Subcutaneous abdominal adipose tissue (tissue), 5 donors: ENCODE measurements at regions not wholly inside any gene's neighbourhood (a gene's known extent, or its start where the extent isn't known, plus 50 kb on each side); places are given as distances from the start of the nearest gene placed in this dataset.

Experiments used
- H3K27ac ChIP-seq: one replicate; pipeline ENCODE4 v1.7.0; 2013; ENCODE audit warnings: low read depth, mild to moderate bottlenecking, inconsistent platforms, low read length, moderate library complexity
- H3K27me3 ChIP-seq, 5 donors: one replicate each; pipeline ENCODE4 v1.7.0; 2013; ENCODE audit warnings: low read length in 5 of 5, inconsistent platforms in 1 of 5; ENCODE audit not compliant: control insufficient read depth in 5 of 5, insufficient read depth in 4 of 5
- H3K36me3 ChIP-seq, 5 donors: one replicate each; pipeline ENCODE4 v1.7.0; 2013; ENCODE audit warnings: low read length in 5 of 5; ENCODE audit not compliant: control insufficient read depth in 5 of 5, insufficient read depth in 5 of 5
- H3K4me1 ChIP-seq, 5 donors: one replicate each; pipeline ENCODE4 v1.7.0; 2013; ENCODE audit warnings: low read length in 5 of 5, mild to moderate bottlenecking in 3 of 5, moderate library complexity in 1 of 5; ENCODE audit not compliant: control insufficient read depth in 5 of 5, insufficient read depth in 5 of 5
- H3K4me3 ChIP-seq, 5 donors: one replicate each; pipeline ENCODE4 v1.7.0; 2013; ENCODE audit warnings: low read length in 5 of 5, low read depth in 1 of 5
- H3K9ac ChIP-seq, 5 donors: one replicate each; pipeline ENCODE4 v1.7.0; 2013; ENCODE audit warnings: low read length in 5 of 5, mild to moderate bottlenecking in 4 of 5, moderate library complexity in 3 of 5
- H3K9me3 ChIP-seq, 5 donors: one replicate each; pipeline ENCODE4 v1.7.0; 2013; ENCODE audit warnings: low read length in 5 of 5; ENCODE audit not compliant: control insufficient read depth in 5 of 5
- donor health status: healthy.
- donor health status: healthy.
- donor health status: healthy.
- donor health status: healthy.
- donor health status: healthy.

DNA sequence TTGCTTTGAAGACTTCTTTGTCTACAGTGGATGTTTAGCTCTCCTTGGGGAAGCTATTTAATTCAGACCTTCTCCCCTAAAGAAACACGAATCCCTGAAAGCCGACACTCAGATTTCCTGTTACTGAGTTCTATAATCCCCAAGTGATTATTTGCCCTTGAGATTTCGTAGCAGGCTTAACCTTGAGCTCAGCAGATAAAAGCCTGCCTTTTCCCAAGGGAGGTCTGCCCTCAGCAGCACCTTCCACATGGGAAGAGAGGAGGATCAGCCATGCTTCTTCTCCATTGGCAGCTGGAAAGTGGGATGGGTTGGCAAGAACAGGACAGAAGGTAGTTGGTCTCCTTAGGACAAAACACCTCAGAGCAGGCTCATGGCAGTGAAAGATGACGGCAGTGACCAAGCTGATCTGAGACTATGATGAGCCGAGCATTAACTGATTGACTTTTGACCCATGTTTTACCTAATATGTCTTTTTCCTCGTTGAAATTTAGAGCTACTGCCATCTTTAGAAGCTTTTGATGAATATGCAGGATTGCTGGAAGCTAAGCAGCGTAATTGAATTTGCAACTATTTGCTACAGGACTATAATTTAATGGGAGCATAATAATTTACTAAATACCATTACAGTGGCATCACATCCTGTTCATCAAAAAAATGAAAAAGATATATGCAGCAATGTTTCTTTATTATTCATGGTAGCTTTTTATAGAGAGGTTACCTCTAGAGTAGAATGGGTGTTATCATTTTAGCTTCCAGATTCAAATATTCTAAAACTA, 511.1 kb upstream of the ID2 start:
- H3K27ac ChIP-seq, result no peak overlapping the region

DNA sequence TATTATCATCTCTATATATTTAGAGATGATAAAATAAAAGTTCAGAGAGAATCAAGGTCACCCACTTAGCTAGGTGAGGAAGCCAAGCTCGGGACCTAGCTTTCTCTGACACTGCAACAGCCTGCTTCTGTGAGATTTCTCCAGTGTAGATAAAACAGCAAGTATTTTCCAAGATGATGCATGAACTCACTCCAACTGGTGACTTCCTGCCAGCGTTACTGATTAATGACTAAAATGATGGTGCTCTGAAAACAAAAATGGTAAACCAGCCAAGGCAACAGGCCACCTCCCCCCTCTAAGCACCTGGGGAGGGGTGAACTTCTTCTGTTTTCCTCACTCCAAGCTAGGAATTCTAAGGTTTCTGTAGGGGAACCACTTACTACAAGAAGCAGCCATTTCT, 510.2 kb upstream of the ID2 start:
- no peaks in the 10 kb centered on the region for H3K27me3 ChIP-seq
- no peaks in the 10 kb centered on the region for H3K9me3 ChIP-seq
- no peaks in the 10 kb centered on the region for H3K36me3 ChIP-seq
- H3K4me1 ChIP-seq, result peaks cover 0 to 9% (median 0%) of the 10 kb centered on the region in 5 donors
- H3K27ac ChIP-seq, result no peak overlapping the region
- no peak overlapping the region for H3K4me3 ChIP-seq
- no peak overlapping the region for H3K9ac ChIP-seq

More for the DNA sequence above, 511.1 kb upstream of the ID2 start:
- Histone ChIP-seq H3K27me3 (no peaks in the 10 kb centered on the region), H3K9me3 (no peaks in the 10 kb centered on the region), H3K4me3 (no peak overlapping the region), H3K4me1 (peaks cover 0 to 9% (median 0%) of the 10 kb centered on the region in 5 donors), H3K36me3 (no peaks in the 10 kb centered on the region), H3K9ac (no peak overlapping the region)

DNA sequence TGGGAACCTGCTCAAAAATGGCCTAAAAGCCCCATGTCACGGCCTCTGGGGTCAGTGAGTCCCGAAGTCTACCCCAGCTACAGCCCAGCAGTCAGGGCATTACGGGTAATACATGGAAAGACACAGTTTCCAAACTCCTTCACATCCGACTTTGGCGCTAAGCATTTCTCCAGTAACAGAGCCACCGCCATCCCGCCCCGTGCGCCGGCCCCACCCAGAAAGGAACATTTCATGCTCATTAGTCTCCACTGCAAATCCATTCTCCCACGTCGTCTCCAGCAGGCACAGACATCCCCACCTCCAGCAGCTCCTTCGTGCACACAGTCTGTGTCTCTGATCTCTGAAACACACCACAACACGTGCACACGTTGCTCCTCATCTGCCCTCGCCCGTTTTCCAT, 509.2 kb upstream of the ID2 start:
- H3K9me3 ChIP-seq, result no peaks in the 10 kb centered on the region
- peaks cover 0 to 9% (median 0%) of the 10 kb centered on the region in 5 donors for H3K4me1 ChIP-seq
- no peak overlapping the region for H3K4me3 ChIP-seq
- H3K36me3 ChIP-seq, result no peaks in the 10 kb centered on the region
- H3K9ac ChIP-seq, result no peak overlapping the region
- H3K27ac ChIP-seq, result no peak overlapping the region
- no peaks in the 10 kb centered on the region for H3K27me3 ChIP-seq

DNA sequence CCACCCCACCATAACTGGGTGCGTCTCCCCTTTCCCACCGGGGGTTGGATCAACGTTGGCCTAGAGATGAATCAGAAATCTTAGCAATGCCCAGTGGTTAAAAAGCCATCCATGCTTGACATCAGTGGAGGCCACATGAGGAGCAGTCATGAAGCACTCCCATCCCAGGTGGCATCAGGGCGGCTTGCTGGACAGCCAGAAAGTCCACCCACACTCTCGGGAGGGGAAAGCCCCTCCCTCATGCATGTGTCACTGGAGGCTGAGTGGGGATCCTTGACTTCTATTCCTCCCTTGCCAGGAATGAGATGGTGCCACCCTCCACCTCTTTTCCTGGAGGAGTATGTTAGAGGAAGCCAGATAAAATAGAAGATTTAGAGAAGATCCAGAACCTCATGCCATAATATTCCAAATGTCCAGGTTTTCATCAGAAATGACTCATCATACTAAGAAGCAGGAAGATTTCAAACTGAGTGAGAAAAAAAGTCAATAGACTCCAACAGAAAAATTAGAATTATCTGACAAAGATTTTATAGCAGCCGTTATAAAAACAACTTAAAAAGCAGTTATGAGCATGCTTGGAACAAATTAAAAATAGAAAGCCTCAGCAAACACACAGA, 507.1 kb upstream of the ID2 start:
- Histone ChIP-seq H3K4me3 (no peak overlapping the region), H3K4me1 (peaks cover 0 to 9% (median 0%) of the 10 kb centered on the region in 5 donors), H3K9ac (no peak overlapping the region), H3K27ac (no peak overlapping the region), H3K9me3 (no peaks in the 10 kb centered on the region), H3K36me3 (no peaks in the 10 kb centered on the region), H3K27me3 (no peaks in the 10 kb centered on the region)

DNA sequence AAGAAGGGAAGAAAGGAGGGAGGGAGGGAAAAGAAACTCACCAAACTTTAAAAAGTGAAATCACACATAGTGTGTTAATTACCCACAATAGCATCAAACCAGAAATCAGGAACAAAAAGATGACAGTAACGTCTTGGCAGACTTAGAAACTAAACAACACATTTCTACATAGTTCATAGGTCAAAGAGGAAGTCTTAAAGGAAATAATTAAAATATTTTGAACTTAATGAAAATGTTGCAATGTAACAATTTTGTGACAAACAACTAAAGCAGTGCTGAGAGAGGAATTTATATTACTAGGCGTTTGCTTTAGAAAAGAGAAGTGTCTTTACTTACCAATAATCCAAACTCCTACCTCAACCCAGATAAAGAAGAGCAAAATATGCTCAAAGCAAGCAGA, 505.0 kb upstream of the ID2 start:
- H3K27ac ChIP-seq, result no peak overlapping the region
- peaks cover 0 to 9% (median 0%) of the 10 kb centered on the region in 5 donors for H3K4me1 ChIP-seq
- no peak overlapping the region for H3K4me3 ChIP-seq
- H3K27me3 ChIP-seq, result no peaks in the 10 kb centered on the region
- no peak overlapping the region for H3K9ac ChIP-seq
- no peaks in the 10 kb centered on the region for H3K36me3 ChIP-seq
- H3K9me3 ChIP-seq, result no peaks in the 10 kb centered on the region

DNA sequence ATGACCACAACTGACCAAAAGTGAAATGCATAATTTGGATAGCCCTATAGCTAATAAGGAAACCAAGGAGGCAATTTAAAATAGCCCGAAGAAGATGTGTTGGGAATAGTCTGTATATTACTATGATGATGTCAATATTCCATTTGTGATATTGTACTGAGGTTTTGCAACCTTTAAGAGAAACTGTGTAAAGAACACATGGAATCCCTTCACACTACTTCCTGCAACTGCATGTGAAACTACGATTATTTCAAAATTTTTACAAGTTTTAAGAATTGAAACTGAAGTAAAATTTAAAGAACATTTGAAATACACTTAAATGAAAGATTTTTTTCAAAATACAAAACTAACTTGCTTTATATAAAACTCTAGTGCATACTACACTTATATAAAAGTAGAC, 504.3 kb upstream of the ID2 start:
- no peaks in the 10 kb centered on the region for H3K36me3 ChIP-seq
- H3K9ac ChIP-seq, result no peak overlapping the region
- H3K4me1 ChIP-seq, result peaks cover 0 to 9% (median 0%) of the 10 kb centered on the region in 5 donors
- no peak overlapping the region for H3K4me3 ChIP-seq
- H3K9me3 ChIP-seq, result no peaks in the 10 kb centered on the region
- no peaks in the 10 kb centered on the region for H3K27me3 ChIP-seq
- H3K27ac ChIP-seq, result no peak overlapping the region

DNA sequence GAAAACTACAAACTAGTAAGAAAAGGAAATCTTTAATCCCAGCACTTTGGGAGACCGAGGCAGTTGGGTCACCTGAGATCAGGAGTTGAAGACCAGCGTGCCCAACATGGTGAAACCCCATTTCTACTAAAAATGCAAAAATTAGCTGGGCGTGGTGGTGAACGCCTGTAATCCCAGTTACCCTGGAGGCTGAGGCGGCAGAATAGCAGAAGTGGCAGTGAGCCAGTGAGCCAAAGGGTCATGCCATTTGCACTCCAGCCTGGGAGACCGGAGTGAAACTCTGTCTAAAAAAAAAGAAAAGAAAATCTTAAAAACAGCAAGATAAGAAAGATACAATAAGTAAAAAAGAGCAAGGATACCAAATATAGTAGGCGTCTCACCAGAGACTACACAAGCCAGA, 502.9 kb upstream of the ID2 start:
- Histone ChIP-seq H3K27ac (no peak overlapping the region), H3K27me3 (no peaks in the 10 kb centered on the region), H3K36me3 (no peaks in the 10 kb centered on the region), H3K9me3 (no peaks in the 10 kb centered on the region), H3K4me3 (no peak overlapping the region), H3K9ac (no peak overlapping the region), H3K4me1 (peaks cover 0 to 3% (median 0%) of the 10 kb centered on the region in 5 donors)

DNA sequence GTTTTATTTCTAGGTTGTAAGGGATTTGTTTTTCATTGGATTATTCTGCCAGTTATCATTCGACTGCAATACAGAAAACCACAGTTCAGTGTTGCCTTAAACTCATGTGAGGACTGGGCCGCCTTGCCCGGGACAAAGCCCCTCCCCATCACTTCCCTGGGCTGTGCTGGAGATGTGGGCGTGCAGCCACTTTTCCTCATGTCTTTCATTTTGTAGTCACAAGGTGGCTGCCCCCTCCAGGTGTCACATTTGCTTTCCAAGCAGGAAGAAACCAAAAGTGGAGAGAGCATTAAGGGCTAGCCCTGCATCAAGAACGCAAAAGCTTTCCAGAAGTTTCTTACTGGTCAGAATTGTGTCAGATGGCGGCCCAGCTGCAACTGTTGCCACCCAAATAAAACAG, 492.5 kb upstream of the ID2 start:
- Histone ChIP-seq H3K9ac (no peak overlapping the region), H3K9me3 (no peaks in the 10 kb centered on the region), H3K4me3 (no peak overlapping the region), H3K4me1 (peaks cover 0 to 9% (median 0%) of the 10 kb centered on the region in 5 donors), H3K27ac (no peak overlapping the region), H3K36me3 (no peaks in the 10 kb centered on the region), H3K27me3 (no peaks in the 10 kb centered on the region)

DNA sequence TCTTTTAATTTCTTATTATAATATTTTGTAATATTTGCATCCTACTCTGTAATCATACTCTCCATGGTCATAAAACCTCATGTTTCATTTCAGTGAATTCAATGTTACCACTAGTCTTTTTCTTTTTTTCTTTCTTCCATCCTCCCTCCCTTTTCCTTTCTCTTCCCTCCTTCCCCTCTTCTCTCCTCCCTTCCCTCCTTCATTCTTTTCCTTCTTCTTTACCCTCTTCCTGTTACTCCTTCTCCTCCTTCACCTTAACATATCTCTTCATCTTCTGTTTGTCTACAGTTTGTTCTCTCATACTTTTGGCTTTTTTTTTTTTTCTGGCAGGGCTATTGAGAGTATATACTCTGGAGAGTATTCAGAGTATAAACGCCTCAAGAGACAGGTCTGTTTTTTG, 491.6 kb upstream of the ID2 start:
- no peaks in the 10 kb centered on the region for H3K9me3 ChIP-seq
- H3K4me1 ChIP-seq, result peaks cover 0 to 9% (median 0%) of the 10 kb centered on the region in 5 donors
- no peak overlapping the region for H3K4me3 ChIP-seq
- H3K9ac ChIP-seq, result no peak overlapping the region
- H3K27me3 ChIP-seq, result no peaks in the 10 kb centered on the region
- H3K36me3 ChIP-seq, result no peaks in the 10 kb centered on the region
- no peak overlapping the region for H3K27ac ChIP-seq

DNA sequence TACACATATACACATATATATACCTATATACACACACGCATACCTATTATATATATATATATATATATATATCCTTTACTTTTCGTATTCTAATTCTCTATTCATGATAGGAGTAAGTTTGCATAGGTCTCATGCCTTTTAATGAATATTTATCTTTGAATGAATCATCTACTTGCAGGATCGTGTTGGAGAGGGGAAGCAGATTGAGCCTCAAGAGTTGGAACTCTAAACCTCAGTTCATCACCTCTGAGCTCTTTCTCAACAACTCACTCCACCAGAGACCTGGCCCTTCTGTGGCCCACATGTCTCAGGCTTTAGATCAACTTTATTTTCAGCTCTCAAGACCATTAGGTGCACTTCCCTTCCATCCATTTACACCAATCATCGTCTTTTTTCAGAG, 490.4 kb upstream of the ID2 start:
- H3K9me3 ChIP-seq, result no peaks in the 10 kb centered on the region
- H3K4me1 ChIP-seq, result peaks cover 0 to 9% (median 0%) of the 10 kb centered on the region in 5 donors
- H3K9ac ChIP-seq, result no peak overlapping the region

More for the DNA sequence above, 490.4 kb upstream of the ID2 start:
- Histone ChIP-seq H3K27me3 (no peaks in the 10 kb centered on the region), H3K27ac (no peak overlapping the region), H3K4me3 (no peak overlapping the region), H3K36me3 (no peaks in the 10 kb centered on the region)
